ENCODE measurements at regions not wholly inside any gene's neighbourhood (a gene's known extent, or its start where the extent isn't known, plus 50 kb on each side); places are given as distances from the start of the nearest gene placed in this dataset.

DNA sequence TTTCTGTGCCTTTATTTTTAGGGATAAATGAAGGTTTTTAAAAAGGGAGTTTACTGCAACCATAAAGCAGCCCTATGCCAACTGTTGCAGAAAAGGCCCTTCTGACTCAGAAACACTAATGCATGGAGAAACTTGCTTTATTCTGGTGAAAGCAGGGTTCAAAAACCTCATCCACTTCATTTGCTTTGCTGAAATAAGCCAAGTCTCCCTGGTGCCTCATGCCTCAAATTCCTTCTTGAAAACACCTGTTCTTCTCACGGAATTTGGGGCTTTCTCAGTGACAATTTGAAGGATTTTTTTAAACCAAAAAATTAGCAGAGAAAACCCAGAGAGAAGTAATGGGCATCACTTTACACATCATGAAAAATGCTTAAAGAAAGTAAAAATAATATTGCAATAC lies 349.0 kb downstream of the PCDH7 start:
- TF ChIP-seq, protein P1, sequence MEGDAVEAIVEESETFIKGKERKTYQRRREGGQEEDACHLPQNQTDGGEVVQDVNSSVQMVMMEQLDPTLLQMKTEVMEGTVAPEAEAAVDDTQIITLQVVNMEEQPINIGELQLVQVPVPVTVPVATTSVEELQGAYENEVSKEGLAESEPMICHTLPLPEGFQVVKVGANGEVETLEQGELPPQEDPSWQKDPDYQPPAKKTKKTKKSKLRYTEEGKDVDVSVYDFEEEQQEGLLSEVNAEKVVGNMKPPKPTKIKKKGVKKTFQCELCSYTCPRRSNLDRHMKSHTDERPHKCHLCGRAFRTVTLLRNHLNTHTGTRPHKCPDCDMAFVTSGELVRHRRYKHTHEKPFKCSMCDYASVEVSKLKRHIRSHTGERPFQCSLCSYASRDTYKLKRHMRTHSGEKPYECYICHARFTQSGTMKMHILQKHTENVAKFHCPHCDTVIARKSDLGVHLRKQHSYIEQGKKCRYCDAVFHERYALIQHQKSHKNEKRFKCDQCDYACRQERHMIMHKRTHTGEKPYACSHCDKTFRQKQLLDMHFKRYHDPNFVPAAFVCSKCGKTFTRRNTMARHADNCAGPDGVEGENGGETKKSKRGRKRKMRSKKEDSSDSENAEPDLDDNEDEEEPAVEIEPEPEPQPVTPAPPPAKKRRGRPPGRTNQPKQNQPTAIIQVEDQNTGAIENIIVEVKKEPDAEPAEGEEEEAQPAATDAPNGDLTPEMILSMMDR (IDR thresholded peaks at IDR 0.05) = no peak
- TF ChIP-seq, protein P2, sequence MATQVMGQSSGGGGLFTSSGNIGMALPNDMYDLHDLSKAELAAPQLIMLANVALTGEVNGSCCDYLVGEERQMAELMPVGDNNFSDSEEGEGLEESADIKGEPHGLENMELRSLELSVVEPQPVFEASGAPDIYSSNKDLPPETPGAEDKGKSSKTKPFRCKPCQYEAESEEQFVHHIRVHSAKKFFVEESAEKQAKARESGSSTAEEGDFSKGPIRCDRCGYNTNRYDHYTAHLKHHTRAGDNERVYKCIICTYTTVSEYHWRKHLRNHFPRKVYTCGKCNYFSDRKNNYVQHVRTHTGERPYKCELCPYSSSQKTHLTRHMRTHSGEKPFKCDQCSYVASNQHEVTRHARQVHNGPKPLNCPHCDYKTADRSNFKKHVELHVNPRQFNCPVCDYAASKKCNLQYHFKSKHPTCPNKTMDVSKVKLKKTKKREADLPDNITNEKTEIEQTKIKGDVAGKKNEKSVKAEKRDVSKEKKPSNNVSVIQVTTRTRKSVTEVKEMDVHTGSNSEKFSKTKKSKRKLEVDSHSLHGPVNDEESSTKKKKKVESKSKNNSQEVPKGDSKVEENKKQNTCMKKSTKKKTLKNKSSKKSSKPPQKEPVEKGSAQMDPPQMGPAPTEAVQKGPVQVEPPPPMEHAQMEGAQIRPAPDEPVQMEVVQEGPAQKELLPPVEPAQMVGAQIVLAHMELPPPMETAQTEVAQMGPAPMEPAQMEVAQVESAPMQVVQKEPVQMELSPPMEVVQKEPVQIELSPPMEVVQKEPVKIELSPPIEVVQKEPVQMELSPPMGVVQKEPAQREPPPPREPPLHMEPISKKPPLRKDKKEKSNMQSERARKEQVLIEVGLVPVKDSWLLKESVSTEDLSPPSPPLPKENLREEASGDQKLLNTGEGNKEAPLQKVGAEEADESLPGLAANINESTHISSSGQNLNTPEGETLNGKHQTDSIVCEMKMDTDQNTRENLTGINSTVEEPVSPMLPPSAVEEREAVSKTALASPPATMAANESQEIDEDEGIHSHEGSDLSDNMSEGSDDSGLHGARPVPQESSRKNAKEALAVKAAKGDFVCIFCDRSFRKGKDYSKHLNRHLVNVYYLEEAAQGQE (IDR thresholded peaks at IDR 0.05; ENCODE audit: insufficient read depth in 1 of 2, low read depth in 2 of 2, low read length in 1 of 2) = no peak
- TF ChIP-seq TCF7L2 (IDR thresholded peaks at IDR 0.05; ENCODE audit: low read depth, low read length) (no peak), POLR2AphosphoS5 (IDR thresholded peaks at IDR 0.05; ENCODE audit: low read depth, low read length) (no peak)

Measured in Panc1 (cell line).